Middle frontal gyrus (tissue), 1 donor: ENCODE measurements at regions not wholly inside any gene's neighbourhood (a gene's known extent, or its start where the extent isn't known, plus 50 kb on each side); places are given as distances from the start of the nearest gene placed in this dataset.

Source experiments
- DNase-seq: peaks from one replicate; pipeline ENCODE4 v3.0.0-alpha.2; 2015; ENCODE audit warnings: low spot score; ENCODE audit errors: extremely low spot score

DNA sequence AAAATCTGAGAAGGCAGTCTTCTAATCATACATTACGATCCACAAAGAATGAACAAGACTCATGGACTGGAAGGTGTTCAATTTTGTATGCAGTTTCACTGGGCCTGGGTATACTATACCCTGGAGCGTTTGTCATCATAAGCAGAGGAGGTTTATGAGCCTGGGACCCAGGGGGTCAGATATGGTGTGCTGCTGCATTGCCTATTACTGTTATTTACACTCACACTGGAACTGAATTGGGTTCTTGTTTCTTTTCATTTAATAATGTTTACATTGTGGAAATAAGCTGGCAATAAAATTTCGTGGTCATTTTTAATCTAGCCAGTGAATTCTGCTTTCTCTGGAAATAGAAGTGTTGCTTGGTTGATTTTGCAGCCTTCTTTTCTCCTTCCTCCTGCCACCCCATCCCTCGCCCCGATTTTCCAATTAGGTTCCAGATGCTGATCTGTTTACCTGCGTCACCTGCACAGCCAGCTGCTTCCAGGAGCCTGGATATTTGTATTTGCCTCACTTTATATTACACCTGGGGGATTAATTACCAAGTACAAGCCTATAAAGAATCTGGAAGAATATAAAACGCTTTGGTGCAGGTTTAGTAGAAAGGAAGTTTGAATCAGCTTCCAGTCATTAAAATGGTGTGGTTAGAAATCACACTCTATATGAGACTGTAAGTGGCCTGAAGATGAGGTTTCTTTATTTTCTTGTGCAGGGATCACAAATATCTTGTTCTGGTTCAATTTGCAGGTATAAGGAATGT lies 234.4 kb downstream of the SOCS6 start:
- DNase-seq, result no peak

DNA sequence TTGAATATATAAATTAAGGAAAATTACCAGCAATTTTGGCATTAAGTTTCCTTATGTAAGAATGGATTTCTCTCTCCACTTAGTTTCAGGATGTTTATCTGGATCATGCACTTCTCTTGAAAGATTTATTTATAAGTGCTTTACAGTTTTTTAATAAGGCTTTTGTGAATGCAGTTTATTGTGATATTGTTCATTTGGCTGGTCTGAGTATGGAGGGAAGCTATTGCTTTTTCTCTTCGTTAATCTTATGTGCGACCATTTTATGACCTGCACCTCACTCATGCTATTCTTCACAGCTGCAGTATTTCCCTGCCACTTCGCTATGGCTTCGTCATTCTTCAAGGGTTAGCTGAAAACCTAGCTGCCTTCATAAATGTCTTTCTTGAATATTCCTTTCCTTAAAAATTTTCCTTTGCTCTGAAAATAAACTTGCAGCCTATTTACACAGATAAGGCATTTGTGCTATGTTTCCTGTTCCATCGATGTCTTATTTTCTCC lies 233.4 kb downstream of the SOCS6 start:
- DNase-seq, result no peak

DNA sequence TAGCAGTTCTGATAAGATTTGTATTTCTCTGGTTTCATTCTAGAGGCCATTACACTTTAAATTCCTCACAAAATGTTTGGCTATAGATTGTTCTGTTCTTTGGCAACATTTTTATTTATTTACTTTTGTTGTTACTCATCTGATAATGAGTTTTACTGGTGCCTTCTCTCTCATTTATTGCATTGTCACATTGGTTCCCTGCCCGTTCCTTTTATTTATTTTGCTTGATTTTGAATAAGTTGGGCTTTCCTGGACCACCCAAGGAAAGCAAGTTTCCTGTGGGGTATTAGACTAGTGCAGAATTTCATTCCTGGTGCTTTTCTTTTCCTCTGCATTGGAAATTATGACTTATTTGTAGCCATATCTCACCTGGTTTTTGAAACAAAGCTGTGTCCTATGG lies 232.0 kb downstream of the SOCS6 start:
- no peak for DNase-seq

DNA sequence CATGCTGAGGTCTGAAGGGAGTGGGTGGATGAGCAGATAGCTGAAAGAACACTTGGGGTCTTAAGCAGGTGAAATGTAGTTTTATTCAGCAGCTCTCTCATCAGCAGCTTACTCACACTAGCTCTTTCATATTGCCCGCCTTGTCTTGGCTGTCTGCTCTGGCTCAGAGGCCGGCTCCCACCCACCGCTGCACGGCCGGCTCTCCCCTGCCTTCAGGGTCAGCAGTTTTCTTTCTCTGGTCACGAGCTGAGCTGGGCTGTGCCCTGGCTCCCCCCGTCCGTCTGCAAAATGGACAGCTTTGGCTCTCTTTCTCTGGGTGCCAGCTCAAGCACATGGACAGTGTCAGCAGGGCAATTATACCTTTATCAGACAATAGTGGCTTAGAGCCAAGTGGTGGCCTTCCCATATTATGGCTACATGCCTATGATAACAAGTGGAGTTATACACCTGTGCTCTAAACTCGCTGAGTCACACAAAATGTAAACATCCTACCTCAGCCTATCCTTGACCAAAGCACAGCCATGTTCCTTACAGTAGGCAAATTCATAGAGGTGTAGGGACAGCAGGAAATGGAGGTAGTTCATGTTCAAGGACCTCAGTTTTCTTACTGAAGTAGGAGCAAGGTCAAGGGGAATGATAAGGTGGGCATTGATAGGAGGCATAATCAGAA lies 224.8 kb downstream of the SOCS6 start:
- DNase-seq, result no peak

DNA sequence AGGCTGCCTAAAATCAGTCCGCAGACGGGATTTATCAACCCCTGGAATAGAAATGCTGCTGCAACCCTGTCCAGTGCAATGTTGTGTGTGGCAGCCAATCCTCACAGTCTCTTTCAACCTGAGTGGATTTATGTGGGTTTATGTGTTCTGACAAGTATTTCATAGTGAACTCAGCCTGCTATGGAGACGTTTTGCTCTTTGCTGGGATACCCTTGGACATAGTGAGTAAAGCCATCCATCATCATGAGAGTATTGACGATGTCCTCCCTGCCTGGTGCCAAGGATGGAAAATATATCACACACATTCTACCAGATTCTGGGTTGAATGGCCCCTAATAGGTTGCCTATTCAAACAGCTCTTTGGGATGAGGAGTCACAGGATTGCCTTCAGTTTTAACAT lies 219.1 kb downstream of the SOCS6 start:
- no peak for DNase-seq

DNA sequence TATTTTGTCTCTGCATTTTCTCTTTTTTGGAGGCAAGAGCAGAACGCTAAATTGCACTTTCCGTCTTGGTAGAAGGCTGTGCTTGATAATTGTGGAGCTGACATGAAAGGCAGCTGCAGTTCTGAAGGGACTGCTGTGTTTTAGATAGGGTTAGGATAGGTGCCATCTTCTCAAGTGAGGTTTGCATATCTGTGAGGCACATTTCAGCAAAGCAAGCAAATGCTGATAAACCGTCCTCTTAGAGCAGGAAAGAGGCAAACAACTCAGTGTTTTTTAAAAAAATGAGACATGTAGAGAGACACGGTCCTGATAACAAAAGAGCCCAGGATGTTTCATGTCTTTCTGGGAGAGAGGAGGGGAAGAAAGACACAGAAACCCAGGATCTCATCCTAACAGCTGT lies 217.7 kb downstream of the SOCS6 start:
- DNase-seq, result no peak

DNA sequence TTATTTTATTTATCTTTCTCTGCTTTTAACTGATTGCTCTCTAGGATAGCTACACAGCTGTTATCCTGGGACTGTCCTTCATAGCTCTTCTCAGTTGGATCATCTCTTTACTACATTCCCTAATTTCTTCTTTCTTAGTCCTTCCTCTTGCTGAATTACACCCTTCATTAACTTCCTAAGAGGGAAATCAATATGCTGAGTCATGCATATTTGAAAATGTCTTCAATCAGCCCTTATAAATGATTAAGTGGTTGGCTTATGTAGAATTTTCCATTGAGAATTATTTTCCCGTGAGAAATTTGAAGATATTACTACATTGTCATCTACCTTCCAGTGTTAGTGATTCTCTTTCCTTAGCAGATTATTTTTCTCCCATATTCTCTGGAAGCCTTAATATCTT lies 214.2 kb downstream of the SOCS6 start:
- no peak for DNase-seq

DNA sequence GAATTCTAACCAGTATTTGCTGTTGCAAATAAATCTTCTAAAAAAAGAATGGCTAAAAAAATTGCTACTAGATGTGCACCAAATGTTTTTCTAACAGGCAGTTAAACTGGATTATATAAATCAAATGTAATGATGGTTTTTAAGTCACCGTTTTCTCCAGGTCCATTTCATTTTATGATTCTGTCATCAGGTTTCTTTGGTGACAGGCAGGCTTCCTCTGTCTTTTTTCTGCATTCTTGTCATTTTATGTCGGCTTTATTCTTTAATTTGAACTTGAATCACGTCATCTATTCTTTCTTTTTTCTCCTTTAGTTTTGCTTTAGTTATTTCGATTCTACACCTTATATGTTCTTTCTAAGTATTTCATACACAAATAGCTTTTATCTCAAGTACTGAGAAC lies 212.5 kb downstream of the SOCS6 start:
- DNase-seq, result no peak

DNA sequence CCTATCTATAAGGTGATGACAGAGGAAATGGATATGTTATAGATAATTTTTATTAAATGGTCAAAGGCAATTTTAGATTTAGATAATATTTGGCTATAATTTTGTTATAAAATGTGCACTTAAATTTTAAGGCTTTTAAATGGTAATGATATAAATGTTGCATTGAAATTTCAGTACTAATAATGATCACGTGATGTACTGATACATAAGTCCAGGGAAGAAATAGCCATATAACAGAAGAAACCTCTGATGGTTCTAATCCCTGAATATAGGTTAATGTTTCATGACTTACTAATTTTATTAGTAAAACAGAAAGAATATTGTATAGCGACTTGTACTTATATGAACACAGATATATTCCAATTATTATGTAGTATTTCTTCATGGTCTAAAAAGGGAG lies 211.9 kb downstream of the SOCS6 start:
- DNase-seq, result no peak

DNA sequence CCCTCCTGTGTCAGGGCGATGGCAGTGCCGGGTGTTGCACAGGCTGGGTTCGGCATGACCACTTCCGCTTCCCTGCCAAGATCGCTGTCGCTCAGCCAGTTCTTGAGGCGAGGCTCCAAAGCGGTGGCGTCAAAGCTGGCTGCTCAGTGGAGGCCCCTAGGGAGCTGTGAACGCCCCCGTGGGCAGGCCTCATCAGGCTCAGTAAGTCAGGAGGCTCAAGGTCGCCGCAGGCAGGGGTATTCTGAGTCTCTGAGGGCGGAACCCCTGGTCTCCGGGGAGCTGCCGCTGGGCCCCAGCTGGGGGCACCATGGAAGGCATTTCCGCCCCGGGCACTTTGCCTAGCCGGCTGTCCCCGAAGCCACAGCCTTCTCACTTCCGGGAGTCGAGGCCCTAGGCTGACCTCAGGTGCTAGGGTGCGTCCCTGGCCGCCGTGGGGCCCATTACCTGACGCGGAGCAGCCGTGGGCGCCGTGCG lies 210.4 kb downstream of the SOCS6 start:
- DNase-seq, result no peak

DNA sequence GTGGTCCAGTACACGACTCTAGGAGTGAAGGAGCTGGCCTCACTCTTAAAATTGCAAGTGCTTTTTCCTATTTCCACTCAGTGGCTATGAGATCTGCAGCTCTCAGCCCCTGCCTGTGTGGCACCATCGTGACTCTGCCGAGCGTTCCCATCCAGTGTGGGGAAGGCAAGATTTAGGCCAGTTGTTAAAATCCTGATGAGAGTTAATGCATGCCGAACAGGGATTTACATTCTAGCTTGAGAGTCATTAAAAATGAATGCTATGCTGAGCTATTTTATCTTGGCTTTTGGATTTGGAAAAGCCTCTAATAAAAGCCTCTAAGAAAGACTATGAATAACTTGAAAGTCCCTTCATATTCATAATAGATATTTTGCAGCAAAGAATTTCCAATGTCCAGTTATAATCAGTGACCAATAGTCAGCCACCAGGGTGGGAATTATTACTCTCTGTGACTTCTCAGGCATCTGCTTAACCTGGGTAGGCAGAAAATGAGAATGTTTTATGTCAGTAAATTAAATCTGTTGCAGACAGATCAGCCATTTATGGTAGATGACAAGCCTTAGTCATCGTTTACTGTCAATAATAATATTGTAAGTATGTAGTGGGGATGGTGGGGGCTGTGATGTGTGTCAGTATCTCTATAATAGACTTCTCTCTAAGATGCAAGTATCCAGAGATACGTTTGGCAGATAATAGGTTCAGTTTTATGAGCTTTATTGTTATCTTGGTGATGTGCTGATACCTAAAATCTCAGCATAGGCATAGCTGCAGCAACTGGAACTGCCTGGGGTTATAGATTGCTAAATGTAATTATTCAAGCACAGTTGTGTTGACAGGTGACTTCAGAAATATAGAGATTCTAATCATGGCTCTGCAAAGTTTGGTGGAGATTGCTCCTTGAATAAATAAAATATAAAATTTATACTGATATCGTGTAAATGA lies 207.8 kb downstream of the SOCS6 start:
- DNase-seq, result no peak

DNA sequence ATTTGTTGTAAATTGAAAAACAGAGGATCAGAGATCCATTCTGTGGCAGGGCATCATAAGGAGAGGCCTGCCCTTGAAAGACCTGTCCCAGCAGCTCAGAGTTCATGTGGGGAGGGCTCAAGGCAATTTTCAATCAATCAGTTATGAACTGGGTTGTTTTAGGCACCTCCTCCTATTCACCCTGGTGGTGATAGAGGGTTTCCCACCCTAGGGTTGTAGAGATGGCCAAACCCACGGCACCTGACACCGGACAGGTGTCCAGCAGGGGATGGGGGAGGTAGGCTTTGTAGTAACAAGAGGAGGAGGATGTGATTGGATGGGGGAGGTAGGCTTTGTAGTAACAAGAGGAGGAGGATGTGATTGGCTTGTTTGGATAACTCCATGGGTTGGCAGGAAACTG lies 205.7 kb downstream of the SOCS6 start:
- DNase-seq, result no peak

DNA sequence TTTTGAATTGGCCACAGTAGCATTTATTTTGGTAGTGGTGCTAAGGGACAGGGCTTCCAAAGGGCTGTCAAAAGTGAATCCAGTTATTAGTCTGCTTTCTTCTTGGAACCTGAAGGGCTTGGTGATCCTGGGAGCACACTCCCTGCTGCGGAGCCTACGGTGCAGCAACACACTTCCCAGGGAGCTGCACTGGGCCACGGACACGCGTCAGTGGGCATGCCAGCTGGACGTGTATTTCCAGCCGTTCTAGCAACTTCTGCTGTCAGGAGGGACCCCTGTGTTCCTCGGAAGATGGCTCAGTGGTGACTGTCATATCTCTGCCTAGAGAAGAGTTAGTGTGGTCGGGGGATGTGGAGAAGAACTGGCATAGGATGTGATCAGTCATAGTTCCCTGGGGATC lies 204.6 kb downstream of the SOCS6 start:
- DNase-seq, result no peak

DNA sequence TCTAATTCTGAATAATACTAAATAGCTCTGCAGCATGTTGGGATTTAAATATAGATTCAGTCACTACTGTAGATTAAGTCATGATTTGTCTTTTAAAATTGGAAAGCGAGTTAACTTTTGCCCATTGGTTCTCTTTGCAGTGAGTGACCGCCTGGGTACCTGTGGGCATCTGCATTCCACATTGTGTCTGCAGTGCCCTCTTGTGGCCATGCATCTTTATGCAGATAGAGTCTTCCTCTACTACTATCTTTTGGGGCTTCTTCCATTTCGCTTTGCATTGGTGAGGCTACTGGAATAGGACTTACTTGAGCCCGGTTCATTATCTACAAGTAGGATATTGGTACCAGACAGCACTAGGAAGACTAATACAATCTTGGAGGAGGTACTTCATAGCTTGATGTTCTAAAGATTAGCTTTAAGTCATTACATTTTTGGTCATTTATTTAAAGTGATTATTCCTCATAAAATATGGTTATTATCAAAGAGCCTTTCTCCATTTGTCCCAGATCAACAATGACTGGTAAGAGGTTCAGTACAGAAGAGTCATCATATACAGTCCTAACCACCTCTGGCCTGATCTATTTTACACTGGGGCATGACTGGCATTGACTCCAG lies 203.0 kb downstream of the SOCS6 start:
- DNase-seq, result peak; percentile 29

DNA sequence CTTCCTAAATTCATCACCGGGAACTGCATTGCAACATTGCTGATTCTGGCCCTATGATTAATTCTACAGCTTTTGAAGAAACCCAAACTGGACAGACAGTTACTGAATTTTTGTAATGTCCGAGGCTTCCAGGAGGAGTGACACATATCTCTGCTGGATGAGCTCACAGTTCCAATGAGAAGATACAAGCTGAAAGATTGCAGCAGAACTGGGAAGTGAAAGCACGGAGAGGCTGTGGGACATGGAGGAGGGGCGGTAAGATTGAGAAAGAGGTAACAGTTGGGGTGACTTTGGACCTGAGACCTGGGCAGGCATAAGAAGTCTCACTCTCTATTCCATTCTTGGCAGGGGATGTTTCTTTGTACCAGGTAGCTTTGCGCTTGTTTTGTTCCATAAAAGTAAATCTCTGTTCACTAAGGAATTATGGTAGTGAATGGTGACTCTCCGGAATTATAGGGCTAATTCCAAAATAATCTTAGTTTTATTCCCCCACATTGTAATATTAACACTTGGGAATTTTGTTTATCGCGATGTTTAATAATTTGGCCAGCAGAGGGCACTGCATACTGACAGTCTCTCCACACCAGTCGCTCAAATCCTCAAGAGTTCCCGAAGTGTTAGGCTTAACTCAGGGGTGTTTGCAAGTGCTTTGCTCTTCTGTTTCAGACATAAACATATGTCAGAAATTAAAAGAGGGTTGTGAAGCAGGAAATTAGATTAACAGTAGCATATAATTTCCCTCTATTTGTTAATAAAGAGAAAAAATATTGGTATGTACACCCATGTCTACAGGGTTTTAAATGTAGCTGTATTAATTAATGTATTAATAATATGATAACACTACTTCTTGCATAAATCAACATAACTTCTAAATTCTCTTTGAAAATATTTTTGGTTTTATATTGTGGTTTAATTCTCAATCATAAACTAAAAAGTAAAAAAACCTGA lies 201.4 kb downstream of the SOCS6 start:
- DNase-seq, result peak; percentile 58

DNA sequence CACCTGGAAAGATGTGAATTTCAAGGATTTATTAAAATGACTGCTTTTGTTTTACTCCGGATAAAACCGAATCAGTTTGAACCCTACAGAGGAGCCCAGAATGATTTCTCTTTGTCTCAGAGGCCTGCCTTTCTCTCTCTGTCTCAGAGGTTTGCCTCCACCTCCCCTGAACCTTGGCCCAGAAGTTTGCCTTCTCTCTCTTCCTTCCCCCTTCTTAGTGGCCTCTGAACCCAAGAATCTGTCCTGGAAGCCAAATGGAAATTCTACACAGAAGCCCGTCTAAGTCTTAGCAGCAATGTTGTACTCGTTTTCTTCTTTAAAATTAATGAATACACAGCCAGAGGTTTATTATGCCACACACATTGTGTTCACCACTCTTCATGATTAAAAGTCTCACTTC lies 200.7 kb downstream of the SOCS6 start:
- no peak for DNase-seq

DNA sequence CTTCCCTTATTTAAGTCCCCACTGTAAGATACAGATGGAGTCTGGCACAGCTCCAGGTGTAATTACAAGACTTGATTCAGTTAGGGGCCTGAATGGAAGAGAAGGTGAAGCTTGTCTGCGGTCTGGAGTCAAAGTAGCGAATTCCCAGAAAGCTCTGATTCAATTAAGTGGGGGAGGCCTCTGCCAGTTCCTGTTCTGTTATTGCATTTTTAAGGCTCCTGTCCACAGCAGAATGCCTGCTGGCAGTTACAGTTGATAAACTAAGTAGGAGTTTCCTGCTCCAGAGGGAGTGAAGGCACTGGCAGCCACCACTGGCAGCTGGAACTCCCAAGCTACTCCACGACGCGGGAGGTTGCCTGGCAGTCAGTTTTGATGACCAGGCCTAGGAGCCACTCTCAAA lies 181.1 kb downstream of the SOCS6 start:
- DNase-seq, result no peak

DNA sequence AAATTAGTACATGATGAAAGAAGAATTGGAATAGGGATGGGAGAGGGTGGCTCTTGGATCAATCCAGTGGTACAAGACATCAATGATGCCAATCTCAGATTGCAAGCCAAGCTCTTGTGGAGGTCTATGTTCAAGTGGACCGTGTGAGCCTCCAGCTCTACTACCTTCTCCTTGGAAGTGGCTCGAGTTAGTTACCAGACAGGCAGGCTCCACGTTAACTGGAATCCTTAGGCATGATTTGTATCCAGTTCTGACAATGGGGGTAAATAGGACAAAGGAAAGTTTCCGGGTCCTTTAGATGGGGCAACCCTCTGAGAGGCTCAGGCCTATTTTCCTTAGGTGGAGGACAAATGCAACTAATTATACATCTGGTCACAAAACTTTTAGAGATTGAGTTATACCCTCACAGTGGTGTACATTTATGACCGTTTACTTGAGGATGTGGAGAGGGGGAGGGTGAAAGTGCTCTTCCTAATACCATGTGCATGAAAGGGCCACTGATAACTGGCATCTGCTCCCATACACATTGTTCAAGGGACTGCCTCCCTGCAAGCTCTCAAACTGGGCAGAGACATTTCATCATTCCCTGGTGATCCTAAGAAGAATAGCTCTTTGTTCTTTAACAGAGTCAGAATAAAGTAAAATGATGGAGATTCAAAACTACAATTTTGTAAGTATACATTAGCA lies 180.2 kb downstream of the SOCS6 start:
- DNase-seq, result peak; percentile 14

DNA sequence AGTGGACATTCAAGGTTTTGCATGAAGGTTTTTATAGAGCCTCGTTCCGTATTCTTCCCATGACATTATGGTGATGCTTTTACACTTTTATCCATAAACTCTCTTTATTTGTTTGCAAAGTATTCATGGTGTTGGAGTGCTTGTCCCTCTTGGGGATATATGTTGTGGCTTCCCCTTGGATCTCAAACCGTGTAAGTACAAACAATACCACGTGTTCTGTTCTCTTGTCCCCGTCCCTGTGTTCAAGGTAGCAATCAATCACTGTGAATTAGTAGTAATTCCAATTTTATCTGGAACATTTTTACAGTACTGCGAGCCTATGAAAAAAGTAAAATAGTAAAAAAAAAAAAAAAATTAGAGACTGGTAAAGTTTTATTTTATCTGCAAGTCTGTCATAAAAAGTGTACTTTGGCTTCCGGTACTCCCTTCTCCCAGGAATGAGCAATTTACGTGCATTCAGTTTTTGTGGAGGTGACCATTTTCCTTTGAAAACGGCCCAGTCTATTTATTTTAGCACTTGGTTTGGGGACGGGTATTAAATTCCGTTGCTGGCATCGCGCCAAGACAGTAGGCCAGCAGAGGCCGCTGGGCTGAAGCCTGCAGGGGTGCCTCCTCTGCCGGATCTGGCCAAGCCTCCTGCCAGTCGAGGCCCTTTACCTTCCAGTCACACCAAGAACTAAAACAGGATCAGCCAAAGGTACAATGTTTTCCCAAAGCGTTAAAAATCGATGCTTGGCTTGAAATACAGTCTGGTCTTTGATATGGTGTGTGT lies 175.7 kb downstream of the SOCS6 start:
- peak; percentile 55 for DNase-seq
